ENCODE measurements at regions not wholly inside any gene's neighbourhood (a gene's known extent, or its start where the extent isn't known, plus 50 kb on each side); places are given as distances from the start of the nearest gene placed in this dataset.

GRCh38 chr11:95363708-95364107 lies 132.7 kb upstream of the SESN3 start:
- H3K4me3 ChIP-seq (ENCODE audit: low read depth, low read length), result no peak overlapping the region

DNA sequence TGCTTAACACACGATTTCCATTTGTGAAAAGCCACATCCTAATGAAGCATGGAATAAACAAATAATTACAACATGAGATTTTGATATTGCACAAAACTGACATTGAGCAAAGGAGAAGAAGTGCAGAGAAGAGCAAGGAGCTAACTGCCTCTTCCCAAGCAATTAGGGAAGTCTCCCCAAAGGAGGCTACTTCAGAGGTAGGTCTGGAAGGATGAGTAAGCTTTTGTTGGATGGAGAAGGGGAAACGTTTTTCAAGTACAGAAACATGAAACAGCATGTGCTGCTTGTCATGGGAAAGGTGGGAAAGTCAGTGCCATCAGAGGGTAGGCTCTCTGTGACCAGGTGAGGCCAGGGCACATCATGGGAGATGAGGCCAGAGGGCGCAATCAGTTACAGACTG lies 132.2 kb upstream of the SESN3 start:
- H3K4me3 ChIP-seq (ENCODE audit: low read depth, low read length), result no peak overlapping the region

DNA sequence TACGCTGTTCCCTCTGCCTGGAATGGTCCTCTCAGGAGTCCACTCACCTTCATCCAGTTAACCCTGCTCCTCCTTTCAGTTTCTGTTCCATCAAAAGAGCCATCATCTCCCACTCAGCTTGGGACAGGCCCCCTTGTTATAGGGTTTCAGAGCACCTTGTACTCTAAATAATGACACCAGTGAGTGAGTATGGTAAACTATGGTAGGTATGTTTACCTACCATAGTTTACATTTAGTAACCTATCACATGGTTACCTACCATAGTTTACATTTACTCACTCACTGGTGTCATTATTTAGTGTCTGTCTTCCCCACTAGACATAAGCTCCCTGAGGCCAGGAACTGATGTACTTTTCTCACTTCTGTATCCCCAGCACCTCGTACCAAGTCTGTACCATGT lies 130.2 kb upstream of the SESN3 start:
- no peak overlapping the region for H3K4me3 ChIP-seq (ENCODE audit: low read depth, low read length)

GRCh38 chr11:95360377-95361075 lies 129.5 kb upstream of the SESN3 start:
- H3K4me3 ChIP-seq (ENCODE audit: low read depth, low read length), result peak overlapping the region; percentile 6

GRCh38 chr11:95359756-95360155 lies 128.8 kb upstream of the SESN3 start:
- no peak overlapping the region for H3K4me3 ChIP-seq (ENCODE audit: low read depth, low read length)

DNA sequence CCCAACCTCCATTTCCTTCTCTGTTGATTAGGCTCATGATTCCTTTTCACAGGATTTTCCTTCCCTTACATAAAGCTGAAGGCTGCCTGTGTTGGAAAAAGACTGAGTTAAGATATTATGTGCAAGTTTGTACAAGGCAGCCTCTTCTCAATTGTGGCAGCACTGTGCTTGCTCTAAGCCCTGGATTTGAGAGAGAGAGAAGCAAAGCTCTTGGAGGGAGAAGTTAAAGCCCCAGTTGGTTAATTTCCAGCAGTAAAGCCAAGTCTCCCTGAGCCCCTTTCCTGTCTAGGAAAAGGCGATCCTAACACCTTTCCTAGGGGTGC lies 128.3 kb upstream of the SESN3 start:
- no peak overlapping the region for H3K4me3 ChIP-seq (ENCODE audit: low read depth, low read length)

DNA sequence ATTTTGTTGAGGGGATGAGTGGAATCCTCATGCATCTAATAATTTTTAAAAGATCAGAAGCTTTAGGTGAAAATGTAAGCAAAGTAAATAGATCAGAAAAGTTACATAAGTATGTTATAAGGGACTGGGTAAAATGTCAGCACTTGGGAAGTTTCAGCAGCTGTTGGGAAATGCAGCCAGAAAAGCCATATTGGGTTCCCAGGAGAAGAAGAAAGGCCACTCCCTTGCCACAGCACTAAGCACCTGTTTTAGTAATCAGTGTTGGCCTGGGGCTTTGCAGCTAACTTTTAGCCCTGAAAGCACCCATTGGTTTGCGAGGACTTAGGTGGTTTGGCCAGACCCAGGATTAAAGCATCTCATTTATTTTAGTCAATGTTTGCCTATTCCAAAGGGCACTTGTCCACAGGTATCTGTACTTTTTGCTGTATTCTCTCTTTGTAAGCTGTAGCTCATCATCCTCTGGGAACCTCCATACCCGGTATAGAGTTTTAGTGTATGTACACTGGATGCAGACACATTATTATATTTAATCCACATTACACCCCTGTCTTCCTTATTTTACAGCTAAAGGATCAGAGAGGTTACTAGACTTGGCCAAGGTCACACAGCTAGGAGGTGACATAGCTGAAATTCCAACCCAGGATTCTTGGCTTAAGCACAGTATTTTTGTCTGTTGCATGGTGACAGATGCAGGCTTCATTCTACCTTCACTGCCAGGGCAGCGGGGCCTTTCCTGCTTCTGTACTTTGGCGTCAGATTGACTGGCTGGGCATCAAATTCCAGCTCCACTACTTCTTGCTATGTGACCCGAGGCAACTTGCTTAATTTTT lies 127.7 kb upstream of the SESN3 start:
- no peak overlapping the region for H3K4me3 ChIP-seq (ENCODE audit: low read depth, low read length)

- H3K4me3 ChIP-seq (ENCODE audit: low read depth, low read length), result no peak overlapping the region
These were observed 123.3 kb upstream of the SESN3 start for GRCh38 chr11:95354304-95354703.

DNA sequence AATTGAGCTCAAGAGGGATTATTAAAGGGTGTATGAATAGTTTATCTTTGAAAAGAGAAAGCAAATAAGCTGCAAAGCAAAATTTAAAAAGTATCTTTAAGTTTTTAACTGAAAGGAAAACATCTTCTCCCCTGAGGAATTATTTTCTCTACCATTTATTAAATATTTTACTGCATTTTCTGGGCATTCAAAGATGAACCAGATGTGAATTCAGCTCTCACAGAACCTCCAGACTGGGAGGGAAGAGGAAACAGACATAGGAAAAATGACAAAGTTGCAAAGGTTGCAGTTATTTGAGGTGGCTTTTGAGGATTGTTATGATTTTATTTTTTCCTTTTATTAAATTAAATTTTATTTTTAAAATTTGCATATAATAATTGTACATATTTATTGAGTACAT lies 122.7 kb upstream of the SESN3 start:
- H3K4me3 ChIP-seq (ENCODE audit: low read depth, low read length), result no peak overlapping the region

GRCh38 chr11:95352733-95353346 lies 121.8 kb upstream of the SESN3 start:
- H3K4me3 ChIP-seq (ENCODE audit: low read depth, low read length), result no peak overlapping the region

- H3K4me3 ChIP-seq (ENCODE audit: low read depth, low read length), result no peak overlapping the region
These were observed 118.4 kb upstream of the SESN3 start for GRCh38 chr11:95349345-95349942.

GRCh38 chr11:95346265-95346664 lies 115.3 kb upstream of the SESN3 start:
- no peak overlapping the region for H3K4me3 ChIP-seq (ENCODE audit: low read depth, low read length)

- no peak overlapping the region for H3K4me3 ChIP-seq (ENCODE audit: low read depth, low read length)
These were observed 114.6 kb upstream of the SESN3 start for GRCh38 chr11:95345651-95346050.

DNA sequence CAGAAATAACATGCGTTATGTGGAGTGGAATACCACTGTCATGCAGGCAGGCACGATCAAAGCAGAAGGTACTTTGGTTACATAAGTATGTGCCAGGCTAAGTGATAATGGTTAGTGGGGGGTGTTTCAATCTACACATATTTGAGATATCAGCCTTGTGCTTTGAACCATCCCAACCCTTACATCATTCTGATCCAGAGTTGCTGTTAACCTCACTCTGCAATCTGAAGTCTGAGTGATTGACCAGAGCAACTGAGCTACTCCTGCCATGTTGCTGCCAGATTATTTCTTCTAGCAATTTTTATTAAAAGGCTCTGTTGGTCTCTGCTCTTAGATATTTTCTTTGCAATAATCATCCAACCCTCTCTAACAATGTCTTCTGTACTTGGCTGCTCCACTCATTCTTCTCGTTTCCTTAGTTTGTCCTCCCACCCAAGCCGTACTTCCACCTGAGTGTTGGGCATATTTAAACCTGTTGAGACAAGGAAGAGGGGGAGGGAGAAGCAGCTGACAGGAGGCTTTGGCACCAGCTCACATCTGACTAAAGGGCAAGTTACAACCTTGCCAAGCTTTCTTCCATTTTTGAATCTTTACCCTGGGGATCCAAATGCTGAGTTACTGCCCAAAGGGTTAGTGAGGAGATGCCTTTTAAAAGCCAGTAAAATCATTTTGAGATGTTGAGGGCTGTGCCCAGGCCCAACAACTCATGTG lies 114.1 kb upstream of the SESN3 start:
- no peak overlapping the region for H3K4me3 ChIP-seq (ENCODE audit: low read depth, low read length)

GRCh38 chr11:95341221-95341620 lies 110.2 kb upstream of the SESN3 start:
- H3K4me3 ChIP-seq (ENCODE audit: low read depth, low read length), result no peak overlapping the region

GRCh38 chr11:95339086-95339901 lies 108.3 kb upstream of the SESN3 start:
- H3K4me3 ChIP-seq (ENCODE audit: low read depth, low read length), result no peak overlapping the region

- no peak overlapping the region for H3K4me3 ChIP-seq (ENCODE audit: low read depth, low read length)
These were observed 107.5 kb upstream of the SESN3 start for GRCh38 chr11:95338430-95338991.

GRCh38 chr11:95337972-95338429 lies 107.0 kb upstream of the SESN3 start:
- no peak overlapping the region for H3K4me3 ChIP-seq (ENCODE audit: low read depth, low read length)

DNA sequence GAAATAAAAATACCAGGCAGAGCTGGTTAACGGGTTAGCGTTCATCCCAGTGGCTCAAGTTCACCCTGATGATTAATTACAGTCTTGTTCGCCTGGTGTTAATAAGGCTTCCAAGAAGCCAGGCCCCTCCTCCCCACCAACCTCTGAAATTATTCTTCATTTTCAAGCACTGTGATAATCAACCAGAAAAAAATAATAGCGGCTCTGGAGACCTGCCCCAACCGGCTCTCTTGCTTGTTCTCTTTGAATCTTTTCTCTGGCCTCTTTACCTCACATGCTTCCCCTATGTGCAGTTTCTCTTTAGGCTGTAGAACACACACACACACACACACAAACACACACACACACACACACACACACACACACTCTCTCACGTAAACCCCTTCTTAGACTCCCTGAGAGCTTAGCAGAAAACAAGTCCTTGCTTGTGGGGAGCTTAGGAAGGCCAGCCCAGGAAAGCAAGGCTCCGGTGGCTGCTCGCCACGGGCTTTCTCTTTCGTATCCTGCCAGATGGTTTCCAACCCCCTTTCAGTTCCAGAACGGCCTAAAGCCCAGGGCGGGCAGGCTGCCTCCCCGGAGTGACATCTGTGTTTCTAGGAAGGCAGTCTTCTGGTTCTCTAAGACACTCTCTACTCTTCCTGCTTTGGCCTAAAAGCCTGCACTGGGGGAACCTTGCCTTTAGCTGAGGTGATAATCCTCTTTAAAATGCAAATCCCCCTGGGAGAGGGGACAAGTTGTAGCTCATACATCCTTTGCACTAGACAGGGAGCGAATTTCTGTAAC lies 106.4 kb upstream of the SESN3 start:
- H3K4me3 ChIP-seq (ENCODE audit: low read depth, low read length), result no peak overlapping the region

Measured in iPS-11a (cell line).